ENCODE measurements at regions not wholly inside any gene's neighbourhood (a gene's known extent, or its start where the extent isn't known, plus 50 kb on each side); places are given as distances from the start of the nearest gene placed in this dataset.

DNA sequence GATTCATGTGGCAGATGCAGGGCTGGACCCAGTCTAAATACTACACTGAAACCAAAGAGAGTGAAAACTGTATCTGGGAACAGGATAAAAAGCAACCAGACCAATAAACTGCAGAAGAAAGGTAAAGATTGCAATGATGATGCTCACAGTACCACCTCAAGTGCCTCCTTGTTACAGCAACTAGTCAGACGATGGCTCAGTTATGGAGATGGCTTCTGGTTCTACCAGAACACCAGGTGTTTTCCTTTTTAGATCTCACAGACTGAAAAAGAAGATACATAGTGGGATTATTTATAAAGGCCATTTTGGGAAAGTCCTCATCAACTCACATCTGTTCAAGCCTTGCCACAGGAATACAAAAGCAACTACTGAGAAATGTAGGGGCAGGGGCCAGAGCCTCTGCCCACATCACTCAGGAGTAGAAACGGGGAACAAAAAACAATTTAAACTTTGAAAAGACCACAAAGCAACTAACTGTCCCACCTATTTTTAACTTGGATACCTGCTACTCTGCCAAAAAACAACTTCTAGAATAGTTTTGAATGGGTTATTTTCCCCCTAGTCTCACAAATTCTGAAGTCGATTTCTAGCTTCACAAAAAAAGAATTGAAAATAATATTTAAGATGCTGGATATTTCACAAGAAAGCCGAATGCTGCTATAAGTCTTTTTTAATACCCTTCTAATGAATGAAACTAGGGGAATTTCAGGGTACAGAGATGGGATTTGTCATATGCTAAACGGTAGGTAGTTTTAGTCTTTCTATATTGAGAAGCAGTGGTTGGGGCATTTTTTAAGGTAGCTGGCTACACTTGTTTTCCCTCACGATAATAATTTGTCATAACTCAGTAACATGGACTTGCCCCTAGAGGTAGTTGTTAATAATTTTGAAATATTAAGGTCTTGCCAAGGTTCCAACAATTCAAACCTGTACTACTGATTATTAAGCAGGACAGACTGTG is 197.2 kb upstream of the TMPO start:
- DNase-seq = no peak

DNA sequence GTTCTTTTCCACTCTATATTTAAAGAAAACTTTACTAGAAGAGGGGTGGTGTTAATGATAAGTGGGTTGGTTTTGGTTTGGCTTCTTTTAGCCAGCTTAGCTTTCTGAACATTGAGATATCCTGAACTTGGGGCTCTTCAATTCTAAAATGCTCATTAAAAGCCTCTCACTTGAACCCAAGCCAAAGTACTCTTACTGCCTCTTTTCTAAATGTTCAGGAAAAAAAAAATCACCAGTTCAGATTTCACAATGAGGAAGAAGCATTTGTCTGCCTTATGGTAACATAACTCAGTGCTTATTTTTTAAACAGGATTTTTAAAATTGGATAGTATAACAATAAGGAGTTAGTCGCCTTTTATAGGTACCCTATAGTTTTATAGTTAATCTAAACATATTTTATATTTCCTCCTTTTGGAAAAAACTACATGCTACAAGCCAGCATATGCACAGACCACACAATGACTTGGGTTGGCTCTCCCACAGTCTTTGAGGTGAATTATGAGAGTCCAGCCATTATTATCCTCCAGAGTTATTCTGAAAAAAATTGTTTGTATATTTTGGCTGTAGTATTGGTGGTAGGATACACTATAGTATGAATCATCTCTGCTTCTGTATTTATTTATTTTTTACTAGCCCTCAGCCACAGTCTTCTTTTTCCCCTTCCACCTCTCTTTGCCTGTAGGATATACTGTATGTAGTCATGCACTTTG is 195.5 kb upstream of the TMPO start:
- no peak for DNase-seq

DNA sequence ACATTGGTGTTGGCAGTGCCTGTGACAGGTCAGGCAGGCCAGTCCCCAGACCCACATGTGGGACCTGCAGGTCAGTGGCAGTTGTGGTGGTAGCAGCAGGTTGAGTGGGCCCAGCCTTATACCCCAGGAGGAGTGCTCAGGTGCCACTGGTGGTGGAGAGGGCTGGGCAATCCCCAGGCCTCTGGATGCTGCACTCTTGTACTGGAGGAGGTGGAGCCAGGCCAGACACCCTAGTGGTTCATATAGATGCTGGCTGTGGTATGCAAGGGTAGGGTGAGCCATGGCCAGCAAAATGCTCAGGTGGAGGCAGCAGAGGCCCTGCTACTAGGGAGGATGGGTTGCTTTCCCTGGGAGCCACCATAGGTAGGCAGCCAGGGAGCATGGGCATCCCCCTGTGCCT is 190.4 kb upstream of the TMPO start:
- DNase-seq = no peak

DNA sequence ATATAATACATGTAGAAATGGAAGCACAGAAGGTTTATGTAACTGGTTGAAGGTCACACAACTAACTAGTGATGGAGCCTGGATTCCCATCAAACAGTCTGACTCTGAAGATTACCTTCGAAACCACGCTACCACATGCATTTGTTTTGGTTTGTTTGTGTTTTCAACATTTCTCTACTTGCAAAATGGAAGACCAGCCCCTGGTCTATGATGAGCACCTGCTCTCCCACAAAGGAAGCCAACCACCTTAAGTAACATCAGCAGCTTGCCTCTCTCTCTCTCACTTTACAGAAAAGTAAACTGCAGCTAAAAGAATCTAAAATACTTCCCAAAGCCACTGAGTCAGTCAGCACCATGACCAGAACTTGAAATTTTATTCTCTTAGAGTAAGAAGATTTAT is 186.9 kb upstream of the TMPO start:
- DNase-seq = no peak

DNA sequence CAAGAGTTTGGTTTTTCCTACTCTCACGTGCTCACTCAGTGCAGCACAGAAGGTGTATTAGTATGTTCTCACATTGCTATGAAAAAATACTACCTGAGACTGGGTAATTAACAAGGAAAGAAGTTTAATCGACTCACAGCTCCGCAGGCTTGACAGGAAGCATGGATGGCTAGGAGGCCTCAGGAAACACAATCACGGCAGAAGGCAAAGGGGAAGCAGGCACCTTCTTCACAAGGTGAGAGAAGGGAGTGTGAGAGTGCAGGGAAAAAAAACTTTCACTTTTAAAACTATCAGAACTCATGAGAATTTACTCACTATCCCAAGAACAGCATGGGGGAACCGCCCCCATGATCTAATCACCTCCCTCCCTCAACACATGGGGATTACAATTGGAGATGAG is 185.8 kb upstream of the TMPO start:
- no peak for DNase-seq

DNA sequence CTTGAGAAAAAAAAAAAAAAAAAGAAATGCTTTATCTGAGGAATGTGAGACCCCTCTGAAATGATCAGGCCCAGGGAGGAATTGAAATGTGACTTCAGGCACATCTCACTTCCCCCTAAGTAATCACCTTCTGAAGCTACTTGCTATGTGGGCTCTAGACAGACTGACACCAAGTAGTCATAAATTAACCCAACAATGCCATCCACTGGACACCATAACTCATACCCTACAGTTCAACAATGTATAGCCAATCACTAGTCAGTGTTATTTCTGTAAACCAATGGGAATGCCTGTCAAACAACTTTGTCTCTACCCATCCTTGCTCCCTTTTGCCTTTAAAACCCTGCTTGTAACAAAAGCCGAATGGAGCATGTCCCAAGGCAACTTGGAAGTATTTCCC is 182.7 kb upstream of the TMPO start:
- no peak for DNase-seq

DNA sequence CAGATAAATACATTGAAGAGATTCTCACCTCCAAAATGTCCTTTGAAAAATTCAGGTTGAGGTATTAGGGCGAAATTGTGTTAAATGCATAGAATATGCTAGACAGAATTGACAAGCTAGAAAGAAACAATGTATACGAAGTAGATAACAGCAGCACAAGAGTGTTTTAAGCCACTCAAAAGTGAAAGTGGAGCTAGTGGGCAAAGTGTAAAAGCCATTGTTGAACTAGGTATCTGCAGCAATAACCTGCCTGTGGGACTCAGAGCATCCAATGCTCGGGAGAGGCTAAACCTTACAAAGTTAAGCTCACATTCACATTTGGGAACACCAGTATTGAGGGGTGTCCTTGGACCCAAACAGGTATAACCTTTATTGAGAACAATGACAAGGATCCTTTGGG is 180.6 kb upstream of the TMPO start:
- DNase-seq = no peak

DNA sequence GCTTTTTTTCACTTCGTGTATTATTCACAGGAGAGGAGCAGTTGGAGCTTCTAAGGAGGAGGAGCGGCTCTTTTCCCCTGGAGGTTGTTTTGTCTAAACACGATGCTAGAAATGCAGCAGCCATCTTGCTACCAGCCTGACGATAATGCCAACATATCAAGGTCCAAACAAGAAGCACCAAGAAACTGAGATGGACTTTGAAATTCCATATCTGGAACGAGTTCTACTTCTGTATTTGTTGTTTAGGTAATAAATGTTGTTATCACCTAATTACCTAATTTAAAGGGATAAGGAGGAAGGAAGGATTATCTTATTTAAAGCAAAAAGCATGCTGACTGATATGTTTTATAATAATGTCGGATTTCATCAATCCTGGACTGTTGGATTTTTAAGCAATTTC is 174.4 kb upstream of the TMPO start:
- DNase-seq = no peak

DNA sequence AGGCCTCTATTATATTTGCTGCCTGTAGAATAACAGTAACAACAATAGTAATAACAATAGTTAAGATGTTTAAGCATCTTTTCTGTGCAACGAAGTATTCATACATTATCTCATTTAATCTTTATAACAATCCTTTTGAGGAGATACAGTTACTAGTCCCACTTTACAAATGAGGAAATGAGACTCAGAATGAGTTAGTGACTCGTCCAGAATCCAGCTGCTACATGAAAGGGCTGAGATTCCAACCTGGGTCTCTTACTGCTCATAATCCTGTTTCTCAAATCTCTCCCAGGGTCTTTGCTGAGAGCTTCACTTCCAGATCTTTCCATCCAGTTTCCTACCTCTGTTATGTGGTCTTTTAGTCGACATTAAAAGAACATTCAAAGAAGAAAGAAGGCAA is 173.7 kb upstream of the TMPO start:
- DNase-seq = no peak

DNA sequence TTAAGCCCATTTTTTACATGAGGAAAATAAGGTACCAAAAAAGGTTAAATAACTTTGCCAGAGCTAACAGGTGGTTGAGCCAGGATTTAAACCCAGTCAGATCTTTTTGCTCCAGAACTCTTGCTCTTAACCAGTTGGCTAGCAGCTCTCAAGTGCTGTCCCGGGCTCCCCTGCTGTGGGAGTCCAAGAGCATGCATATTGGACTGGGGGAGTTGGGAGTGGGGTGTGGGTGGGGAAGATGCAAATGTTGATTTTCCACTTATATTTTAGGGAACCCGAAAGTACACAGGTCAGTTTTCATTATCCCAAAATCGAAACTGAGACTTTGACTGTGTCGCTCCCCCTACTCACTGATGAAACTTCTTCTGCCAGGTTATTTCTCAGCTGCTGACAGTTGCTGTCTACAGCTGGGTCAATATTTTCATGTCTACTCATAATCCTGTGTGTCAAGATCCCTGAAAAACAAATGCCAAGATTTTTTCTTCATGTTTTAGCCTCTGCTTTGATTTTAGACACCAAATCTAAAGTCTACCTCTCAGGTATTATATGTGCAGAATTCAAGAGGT is 172.3 kb upstream of the TMPO start:
- no peak for DNase-seq

DNA sequence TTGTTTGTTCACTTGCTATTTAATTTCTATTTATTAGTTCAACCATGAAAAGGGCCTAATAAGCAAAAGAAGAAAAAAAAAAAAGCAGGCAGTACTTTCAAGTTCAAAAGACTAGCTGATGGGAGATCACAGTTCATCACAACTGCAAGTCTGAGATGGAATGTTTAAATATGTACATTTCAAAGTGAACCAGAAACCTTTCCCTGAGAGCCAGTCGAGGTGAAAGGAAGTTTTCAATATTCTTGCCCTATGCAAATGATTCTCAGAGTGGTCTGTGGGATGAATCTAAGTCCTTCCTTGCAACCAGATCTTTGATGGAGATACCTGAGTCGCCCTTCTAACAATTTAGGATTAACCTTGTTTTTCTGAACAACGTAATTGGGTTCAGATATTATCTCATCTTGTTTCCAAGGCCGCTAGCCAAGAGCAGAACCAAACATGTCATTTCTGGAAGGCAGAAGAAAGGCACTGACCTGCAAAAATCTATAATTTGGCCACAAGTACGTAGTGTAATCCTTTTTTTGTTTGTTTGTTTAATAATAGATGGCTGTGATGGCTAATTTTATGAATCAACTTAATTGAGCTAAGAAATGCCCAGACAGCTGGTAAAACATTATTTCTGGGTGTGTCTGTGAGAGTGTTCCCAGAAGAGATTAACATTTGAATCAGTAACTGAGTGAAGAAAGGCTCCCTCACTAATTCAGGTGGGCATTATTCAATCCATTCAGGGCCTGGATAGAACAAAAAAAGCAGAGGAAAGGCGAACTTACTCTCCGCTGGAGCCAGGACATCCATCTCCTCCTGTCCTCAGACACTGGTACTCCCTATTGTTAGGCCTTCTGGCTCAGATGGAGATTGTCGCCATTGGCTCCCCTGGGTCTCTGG is 171.1 kb upstream of the TMPO start:
- DNase-seq = no peak

DNA sequence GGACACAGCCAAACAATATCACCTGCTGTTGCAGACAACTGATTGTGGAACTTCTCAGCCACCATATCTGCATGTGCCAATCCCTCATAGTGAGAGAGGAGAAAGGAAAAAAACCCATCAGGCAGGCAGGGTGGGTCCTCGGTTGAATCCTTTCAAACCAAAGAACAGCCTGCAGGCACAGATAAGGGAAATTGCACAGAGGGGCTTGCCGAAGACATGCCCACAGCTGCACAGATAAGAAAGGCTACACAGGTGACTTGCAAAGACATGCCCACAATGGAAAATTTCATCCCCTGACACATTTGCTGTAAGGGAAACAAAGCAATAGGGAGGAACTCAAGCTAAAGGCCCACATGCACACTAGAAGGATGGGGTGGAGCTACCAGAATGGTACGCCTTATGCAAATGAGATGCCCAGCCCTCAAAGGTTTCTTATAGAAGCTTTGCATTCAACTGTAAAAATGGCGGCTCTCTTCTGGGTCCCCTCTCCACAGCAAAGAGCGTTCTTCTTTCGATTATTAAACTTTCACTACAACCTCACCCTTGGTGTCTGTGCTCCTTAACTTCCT is 170.0 kb upstream of the TMPO start:
- DNase-seq = no peak

DNA sequence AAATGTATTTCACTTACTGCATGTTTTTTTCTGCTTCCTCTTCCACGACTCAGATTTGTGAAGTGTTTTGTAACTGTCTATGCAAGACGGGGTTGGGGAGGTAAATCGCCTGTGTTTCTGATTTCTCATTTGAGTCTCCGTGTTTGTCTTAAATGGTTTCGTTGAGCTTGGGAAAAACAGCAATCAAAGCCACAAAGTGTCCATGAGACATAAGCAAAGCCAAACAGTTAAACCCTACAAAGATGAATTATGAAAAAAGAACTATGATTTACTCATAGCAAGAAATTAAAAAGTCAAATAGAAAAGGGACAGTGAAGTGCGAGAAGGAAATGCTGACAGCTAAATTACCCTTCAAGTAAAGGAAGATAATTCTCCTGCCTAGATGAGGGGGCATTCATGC is 164.3 kb upstream of the TMPO start:
- no peak for DNase-seq

DNA sequence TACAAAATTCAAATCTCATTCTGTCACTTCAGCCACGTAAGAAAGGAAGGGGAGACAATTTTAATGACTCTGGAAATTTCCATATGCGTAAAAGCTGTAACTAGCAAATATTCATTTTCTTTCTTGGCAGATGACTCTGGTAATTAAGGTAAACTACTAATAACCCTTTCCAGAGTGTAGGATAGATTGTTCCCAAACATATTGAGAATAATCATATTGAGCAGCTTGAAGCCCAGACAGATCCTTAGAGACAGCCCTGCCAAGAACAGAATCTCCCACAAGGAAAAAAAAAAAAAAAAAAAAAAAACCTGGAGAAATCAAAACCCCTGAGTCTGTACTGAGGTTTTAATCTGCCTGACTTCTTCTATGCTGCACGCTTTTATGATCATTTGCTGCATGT is 163.6 kb upstream of the TMPO start:
- no peak for DNase-seq

DNA sequence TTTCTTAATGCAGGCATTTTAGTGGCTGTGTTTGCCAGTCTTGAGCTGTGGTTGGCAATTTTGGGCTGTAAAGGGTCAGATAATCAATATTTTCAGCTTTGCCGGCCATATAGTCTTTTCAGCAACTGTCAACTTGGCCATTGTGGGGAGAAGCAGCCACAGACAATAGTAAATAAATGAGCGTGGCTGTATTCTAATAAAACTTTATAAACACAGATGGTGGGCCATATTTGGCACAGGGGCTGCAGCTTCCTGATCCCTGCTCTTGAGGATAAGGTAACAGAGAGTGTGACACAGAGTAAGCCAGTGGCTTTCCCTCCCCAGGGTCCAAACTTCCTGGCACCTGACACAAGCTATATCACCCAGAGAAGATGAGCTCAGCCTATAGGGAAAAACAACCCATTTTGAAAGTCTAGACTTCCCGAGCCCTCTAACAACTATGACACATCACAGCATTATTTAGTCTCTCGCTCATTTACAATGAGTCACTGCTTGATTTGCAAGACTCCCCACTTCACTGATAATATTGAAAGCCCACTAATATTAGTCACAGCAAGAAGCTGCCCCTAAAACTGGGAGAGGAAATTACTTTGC is 163.1 kb upstream of the TMPO start:
- no peak for DNase-seq

DNA sequence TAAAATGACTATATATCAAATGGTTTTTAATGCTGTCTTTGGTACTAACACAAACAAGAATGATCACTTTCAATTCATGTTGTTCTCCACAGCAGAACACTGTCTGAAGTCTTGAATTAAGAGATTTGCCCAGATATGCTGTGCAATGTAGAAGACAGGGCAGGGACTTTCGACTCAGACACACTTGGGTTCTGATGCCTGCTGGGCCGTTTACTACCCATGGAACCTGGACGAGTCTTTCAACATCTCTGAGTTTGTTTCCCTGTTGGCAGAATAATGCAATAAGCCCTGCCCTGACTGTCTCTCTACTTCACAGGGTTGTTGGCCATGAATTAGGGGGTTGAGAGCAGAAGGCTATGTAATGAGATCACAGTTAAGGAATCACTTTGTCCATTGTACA is 162.6 kb upstream of the TMPO start:
- no peak for DNase-seq

DNA sequence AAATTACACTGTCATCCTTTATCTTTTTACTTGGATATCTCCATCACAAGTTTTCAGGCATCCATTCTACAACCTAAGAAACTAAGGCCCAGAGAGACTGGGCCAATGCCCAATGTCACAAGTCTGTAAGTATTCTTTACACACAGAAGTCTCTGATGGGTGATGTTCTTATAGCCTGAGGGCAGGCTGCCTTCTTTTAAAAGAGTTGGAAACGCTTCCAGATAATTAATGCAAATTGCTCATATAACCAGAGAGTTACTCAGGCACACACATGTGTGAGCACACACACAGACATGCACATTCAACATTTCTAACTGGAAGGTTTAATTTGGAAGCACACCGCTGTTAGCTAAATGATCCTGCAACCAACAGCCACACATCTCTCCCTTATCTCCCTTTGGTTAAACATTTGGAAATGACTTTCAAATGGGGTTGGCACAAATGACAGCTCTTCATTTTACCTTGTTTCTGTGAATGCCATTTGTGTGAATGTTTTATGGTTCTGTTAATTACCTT is 160.8 kb upstream of the TMPO start:
- DNase-seq = no peak

DNA sequence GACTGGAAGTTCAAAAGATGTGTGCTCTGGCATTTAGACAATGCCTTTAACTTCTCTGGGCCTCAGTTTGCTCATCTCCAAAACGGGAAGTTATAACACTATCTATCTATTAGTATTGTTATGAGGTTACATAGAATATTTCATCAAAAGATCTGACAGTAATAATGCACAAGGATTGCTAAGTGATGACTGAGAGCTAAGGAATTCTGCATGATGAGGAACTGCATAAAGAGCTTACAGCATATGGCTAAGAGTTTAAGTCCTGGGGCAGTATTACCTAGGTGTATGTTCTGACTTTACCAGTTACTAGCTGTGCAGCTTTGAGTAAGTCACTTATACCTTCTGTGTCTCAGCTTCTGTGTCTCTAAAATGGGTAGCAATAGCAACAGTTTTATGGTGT is 160.1 kb upstream of the TMPO start:
- DNase-seq = no peak

DNA sequence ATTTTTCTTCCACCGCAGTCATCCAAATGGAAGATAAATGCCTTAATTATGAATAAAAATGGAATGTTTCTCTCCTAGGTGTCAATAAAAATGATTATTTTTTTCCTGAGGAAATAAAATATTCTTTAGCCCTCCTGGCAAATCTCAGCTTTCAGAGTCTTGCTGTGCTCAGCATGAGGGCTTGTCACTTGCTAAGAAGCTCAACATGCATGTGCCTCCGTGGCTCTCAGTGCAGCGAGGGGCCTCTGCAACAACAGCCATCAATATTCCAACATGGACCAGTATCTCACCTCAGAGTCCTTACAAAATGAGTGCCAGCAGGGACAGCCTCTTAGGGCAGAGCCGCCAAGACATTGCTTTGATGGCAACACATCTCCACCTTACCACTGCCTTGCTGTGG is 159.5 kb upstream of the TMPO start:
- no peak for DNase-seq

DNA sequence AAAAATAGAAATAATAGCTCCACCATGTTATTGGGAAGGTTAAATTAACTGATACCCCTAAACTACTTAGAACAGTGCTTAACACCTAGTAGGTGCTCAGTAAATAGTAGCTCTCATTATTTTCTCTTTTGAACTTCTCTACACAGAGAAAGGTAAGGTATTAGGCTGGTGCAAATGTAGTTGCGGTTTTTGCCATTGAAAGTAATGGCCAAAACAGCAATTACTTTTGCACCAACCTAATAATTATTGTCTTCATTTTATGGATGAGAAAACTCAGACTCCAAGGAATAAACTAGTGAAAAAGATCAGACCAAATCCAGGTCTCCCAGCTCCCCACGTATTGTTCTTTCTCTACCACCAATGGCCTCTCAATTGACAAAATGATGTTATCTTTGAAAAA is 157.2 kb upstream of the TMPO start:
- DNase-seq = no peak

DNA sequence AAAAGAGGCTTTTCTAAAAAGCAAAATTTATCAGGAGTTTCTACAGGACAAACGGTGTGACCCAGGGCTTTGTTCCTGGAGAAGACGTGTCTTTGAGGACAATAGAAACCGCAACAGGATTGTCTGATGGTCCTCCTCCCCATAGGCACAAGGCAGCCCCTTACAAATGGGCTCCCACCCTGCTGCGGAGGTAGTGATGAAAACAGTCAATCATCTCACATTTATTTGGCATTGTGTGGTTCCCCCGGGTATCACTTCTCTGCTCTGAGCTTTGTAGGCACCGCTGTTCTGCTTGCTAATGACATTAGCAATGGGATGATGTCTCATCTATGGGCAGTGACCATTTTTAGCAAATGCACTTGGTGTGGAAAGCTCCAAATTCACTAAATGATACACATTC is 155.5 kb upstream of the TMPO start:
- no peak for DNase-seq

DNA sequence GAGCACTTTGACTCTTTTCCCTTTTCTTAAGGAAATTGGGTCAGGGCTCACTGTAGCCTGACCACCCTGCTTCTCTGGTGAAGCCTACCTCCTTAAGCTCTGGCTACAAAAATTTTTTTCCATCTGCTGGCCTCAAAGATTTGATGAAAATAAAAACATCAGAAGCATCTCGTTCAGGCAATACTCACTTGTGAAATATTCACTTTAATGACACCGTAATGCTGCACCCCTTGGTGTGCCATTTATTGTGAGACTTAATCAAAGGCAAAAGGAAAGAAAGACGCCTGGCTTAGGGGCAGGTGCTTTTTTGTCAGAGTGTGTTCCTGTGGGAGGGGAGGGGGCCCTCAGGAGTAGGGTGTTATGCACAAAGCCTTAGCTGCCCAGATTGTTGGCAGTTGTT is 155.0 kb upstream of the TMPO start:
- no peak for DNase-seq

Measured in activated CD4-positive, CD25-positive, alpha-beta regulatory T cell treated with anti-CD3 and anti-CD28 coated beads, Interleukin-2, amount 50 U/mL, for 72 hours (primary cell).